Prostate gland (tissue), 2 donors: ENCODE measurements at regions not wholly inside any gene's neighbourhood (a gene's known extent, or its start where the extent isn't known, plus 50 kb on each side); places are given as distances from the start of the nearest gene placed in this dataset.

ENCODE experiments used
- DNase-seq: peaks from one replicate; pipeline ENCODE4 v3.0.0-alpha.2; 2019; ENCODE audit warnings: low spot score
- H3K27ac ChIP-seq, 2 donors: fragments of 200-600 bp; sonication (generic); 2 replicates each; pipeline ENCODE4 v1.5.1; 2017 to 2019
- H3K27me3 ChIP-seq: fragments of 200-600 bp; sonication (generic); replicated peaks from 2 replicates; pipeline ENCODE4 v1.5.1; 2019; ENCODE audit not compliant: insufficient read depth
- H3K36me3 ChIP-seq, 2 donors: fragments of 200-600 bp; sonication (generic); 1 replicate in 1 of 2; 2 replicates in 1 of 2; pipeline versions ENCODE4 v1.5.1 to v1.8.1; 2017 to 2019
- H3K4me1 ChIP-seq: fragments of 200-600 bp; sonication (generic); replicated peaks from 2 replicates; pipeline ENCODE4 v1.5.1; 2019
- H3K4me3 ChIP-seq, 2 donors: fragments of 200-600 bp; sonication (generic); 2 replicates each; pipeline ENCODE4 v1.5.1; 2017 to 2019
- H3K9me3 ChIP-seq: fragments of 200-600 bp; sonication (generic); 2 replicates; pipeline ENCODE4 v1.5.1; 2017
- CTCF ChIP-seq, 4 experiments: fragments of 200-600 bp in 2 of 4; fragments of 450-650 bp in 2 of 4; sonication (generic) in 2 of 4; IDR thresholded peaks; 1 replicate in 3 of 4; 2 replicates in 1 of 4; pipeline ENCODE4 v1.5.1; 2016 to 2019; ENCODE audit warnings: antibody characterized with exemption in 4 of 4, mild to moderate bottlenecking in 2 of 4, moderate library complexity in 2 of 4
- POLR2A ChIP-seq: fragments of 450-650 bp; IDR thresholded peaks from one replicate; pipeline ENCODE4 v1.6.1; 2016; ENCODE audit warnings: antibody characterized with exemption, mild to moderate bottlenecking
- POLR2AphosphoS5 ChIP-seq: sonication (generic); formaldehyde crosslinking; IDR thresholded peaks from one replicate; pipeline ENCODE4 v1.6.1; 2017; ENCODE audit warnings: antibody characterized with exemption
- WGBS: methylation state at CpG from one replicate; pipeline ENCODE4 v1.1.5; 2018; 5-methylcytosine and 5-hydroxymethylcytosine counted together
- intact Hi-C: fragments of 100-400 bp; cut with DNase I; formaldehyde crosslinking; loops from one replicate; pipeline ENCODE4 v1.14.2; 2022

GRCh38 chr16:20181949-20182348 is 108.3 kb upstream of the GPR139 start:
- intact Hi-C loops, result no loop called here
- H3K27ac ChIP-seq, result no peak overlapping the region
- DNase-seq, result no peak
- no peaks in the 10 kb centered on the region for H3K4me1 ChIP-seq
- 75% methylated on average over 3 of the region's 3 CpGs for WGBS
- no peaks in the 10 kb centered on the region for H3K36me3 ChIP-seq
- no peaks in the 10 kb centered on the region for H3K9me3 ChIP-seq
- TF ChIP-seq POLR2A, result no peak
- no peak for TF ChIP-seq POLR2AphosphoS5
- no peak for TF ChIP-seq CTCF (IDR thresholded peaks at IDR 0.05)
- no peak overlapping the region for H3K4me3 ChIP-seq
- no peaks in the 10 kb centered on the region for H3K27me3 ChIP-seq

- H3K36me3 ChIP-seq, result no peaks in the 10 kb centered on the region
- no peaks in the 10 kb centered on the region for H3K27me3 ChIP-seq
- no peaks in the 10 kb centered on the region for H3K4me1 ChIP-seq
- DNase-seq, result no peak
- intact Hi-C loops, result no loop called here
- H3K27ac ChIP-seq, result no peak overlapping the region
- H3K9me3 ChIP-seq, result no peaks in the 10 kb centered on the region
- TF ChIP-seq CTCF (IDR thresholded peaks at IDR 0.05) (no peak), POLR2A (no peak), POLR2AphosphoS5 (no peak)
- WGBS, result 80% methylated on average over 4 of the region's 4 CpGs
- H3K4me3 ChIP-seq, result no peak overlapping the region
These were observed 107.7 kb upstream of the GPR139 start for GRCh38 chr16:20181416-20181815.

GRCh38 chr16:20178297-20178696 is 104.6 kb upstream of the GPR139 start:
- H3K4me3 ChIP-seq, result no peak overlapping the region
- intact Hi-C loops, result no loop called here
- no peak for DNase-seq
- 85% methylated on average over 5 of the region's 5 CpGs for WGBS
- no peaks in the 10 kb centered on the region for H3K9me3 ChIP-seq
- no peaks in the 10 kb centered on the region for H3K27me3 ChIP-seq
- TF ChIP-seq POLR2A, result no peak
- no peak for TF ChIP-seq CTCF (IDR thresholded peaks at IDR 0.05)
- TF ChIP-seq POLR2AphosphoS5, result no peak
- H3K4me1 ChIP-seq, result no peaks in the 10 kb centered on the region
- no peak overlapping the region for H3K27ac ChIP-seq
- no peaks in the 10 kb centered on the region for H3K36me3 ChIP-seq

- no peak overlapping the region for H3K27ac ChIP-seq
- WGBS, result 25% methylated on average over 3 of the region's 3 CpGs
- intact Hi-C loops, result no loop called here
- no peak overlapping the region for H3K4me3 ChIP-seq
- H3K4me1 ChIP-seq, result no peaks in the 10 kb centered on the region
- H3K36me3 ChIP-seq, result no peaks in the 10 kb centered on the region
- H3K9me3 ChIP-seq, result no peaks in the 10 kb centered on the region
- TF ChIP-seq POLR2AphosphoS5 (no peak), CTCF (IDR thresholded peaks at IDR 0.05) (no peak), POLR2A (no peak)
- H3K27me3 ChIP-seq, result no peaks in the 10 kb centered on the region
- no peak for DNase-seq
These were observed 101.7 kb upstream of the GPR139 start for GRCh38 chr16:20175358-20175757.

GRCh38 chr16:20167323-20167722 is 93.6 kb upstream of the GPR139 start:
- H3K4me1 ChIP-seq, result no peaks in the 10 kb centered on the region
- no peaks in the 10 kb centered on the region for H3K36me3 ChIP-seq
- TF ChIP-seq CTCF (IDR thresholded peaks at IDR 0.05) (no peak), POLR2A (no peak), POLR2AphosphoS5 (no peak)
- no peak overlapping the region for H3K4me3 ChIP-seq
- no peak overlapping the region for H3K27ac ChIP-seq
- no peaks in the 10 kb centered on the region for H3K9me3 ChIP-seq
- 96% methylated on average over 1 of the region's 1 CpG for WGBS
- H3K27me3 ChIP-seq, result no peaks in the 10 kb centered on the region
- intact Hi-C loops, result no loop called here
- no peak for DNase-seq
